K562 (cell line): ENCODE measurements at regions not wholly inside any gene's neighbourhood (a gene's known extent, or its start where the extent isn't known, plus 50 kb on each side); places are given as distances from the start of the nearest gene placed in this dataset.

Source experiments
- ATAC-seq: fragments of 200-7000 bp; cut with Tn5 transposase; 3 replicates; pipeline ENCODE4 v1.9.1; 2020; ENCODE audit warnings: moderate library complexity
- BruUV-seq: library from RNA; stranded (reverse); fragments of 400-500 nt; replicated peaks from 2 replicates; lab custom pipeline; 2021; lab: Mats Ljungman, UMichigan
- CTCF ChIA-PET: fragments of 300-600 bp; formaldehyde crosslinking; extraction: SDS; loops from one replicate; lab custom pipeline; 2021; ENCODE audit warnings: low intra/inter-chr PET ratio; lab: Yijun Ruan, JAX
- POLR2A ChIA-PET: fragments of 300-600, 350-650 bp; sonication (Branson Sonifier 250); formaldehyde crosslinking; extraction: SDS; loops from one replicate; lab custom pipeline; 2021; ENCODE audit warnings: antibody characterized with exemption, inconsistent platforms; lab: Yijun Ruan, JAX
- DNase-seq, 4 experiments: peaks; one replicate each; pipeline versions ENCODE4 v3.0.0 to v3.0.0-alpha.2; 2011 to 2018; ENCODE audit warnings: low spot score in 3 of 4, mixed read lengths in 3 of 4; ENCODE audit errors: extremely low read depth in 1 of 4
- FAIRE-seq: peaks from 2 replicates; lab custom pipeline; 2011; peaks lifted over from hg19 to GRCh38; lab: Jason Lieb, UNC
- H2AFZ ChIP-seq: 2 replicates; pipeline ENCODE4 v1.6.0; 2011; ENCODE audit warnings: low read depth, low read length, control low read depth, inconsistent platforms
- H3K27ac ChIP-seq: fragments of 200-600 bp; 3 replicates; pipeline ENCODE4 v1.8.0; 2011; ENCODE audit warnings: low read depth, mild to moderate bottlenecking, control low read depth, inconsistent platforms, low read length, moderate library complexity, mixed read lengths; ENCODE audit errors: extremely low read depth
- H3K27me3 ChIP-seq, 2 experiments: fragments of 300-600 bp in 1 of 2; 2 replicates in 1 of 2; 3 replicates in 1 of 2; pipeline versions ENCODE4 v1.6.0 to v1.8.0; 2011; ENCODE audit warnings: inconsistent platforms in 2 of 2, low read length in 2 of 2, mild to moderate bottlenecking in 1 of 2, mixed read lengths in 1 of 2, moderate library complexity in 1 of 2; ENCODE audit not compliant: control insufficient read depth in 2 of 2, insufficient read depth in 2 of 2
- H3K36me3 ChIP-seq: fragments of 300-600 bp; 3 replicates; pipeline ENCODE4 v1.8.0; 2011; ENCODE audit warnings: mild to moderate bottlenecking, low read length, inconsistent platforms; ENCODE audit not compliant: control insufficient read depth, insufficient read depth
- H3K4me1 ChIP-seq, 2 experiments: fragments of 200-600 bp in 1 of 2; replicated peaks in 1 of 2; 2 replicates in 1 of 2; 3 replicates in 1 of 2; pipeline versions ENCODE4 v1.5.1 to v1.8.0; 2011; ENCODE audit warnings: inconsistent platforms in 2 of 2, low read length in 2 of 2, mild to moderate bottlenecking in 1 of 2, mixed read lengths in 1 of 2, moderate library complexity in 1 of 2; ENCODE audit not compliant: control insufficient read depth in 2 of 2, insufficient read depth in 2 of 2
- H3K4me2 ChIP-seq: 2 replicates; pipeline ENCODE4 v1.6.1; 2011; ENCODE audit warnings: low read length, control low read depth, inconsistent platforms, mixed read lengths; ENCODE audit not compliant: insufficient read depth
- H3K4me3 ChIP-seq: fragments of 200-600 bp; sonication (generic), shearing (Covaris generic); 2 replicates; pipeline ENCODE4 v1.5.1; 2016; ENCODE audit warnings: control low read depth, inconsistent platforms
- H3K79me2 ChIP-seq: fragments of 200-600 bp; 3 replicates; pipeline ENCODE4 v1.8.0; 2011; ENCODE audit warnings: low read length, inconsistent platforms; ENCODE audit not compliant: control insufficient read depth, insufficient read depth
- H3K9ac ChIP-seq, 2 experiments: 2 replicates each; pipeline versions ENCODE4 v1.6.0 to v1.6.1; 2011; ENCODE audit warnings: low read depth in 2 of 2, low read length in 2 of 2, control low read depth in 1 of 2, inconsistent platforms in 1 of 2, mild to moderate bottlenecking in 1 of 2, mixed read lengths in 1 of 2; ENCODE audit not compliant: insufficient read depth in 1 of 2
- H3K9me1 ChIP-seq: one replicate; pipeline ENCODE4 v1.6.0; 2011; ENCODE audit warnings: inconsistent platforms, mild to moderate bottlenecking, low read length, moderate library complexity; ENCODE audit not compliant: control insufficient read depth, insufficient read depth
- H3K9me3 ChIP-seq: replicated peaks from 2 replicates; pipeline ENCODE4 v1.5.1; 2011; ENCODE audit warnings: low read depth, low read length, inconsistent platforms; ENCODE audit not compliant: control insufficient read depth, insufficient read depth
- H4K20me1 ChIP-seq: replicated peaks from 2 replicates; pipeline ENCODE4 v1.6.1; 2011; ENCODE audit warnings: low read length, inconsistent platforms, mixed read lengths; ENCODE audit not compliant: control insufficient read depth, insufficient read depth
- CHD2 ChIP-seq: IDR thresholded peaks from 2 replicates; pipeline ENCODE4 v1.6.1; 2011; ENCODE audit warnings: low read depth, low read length
- GATAD2B ChIP-seq: fragments of 450-650 bp; IDR thresholded peaks from 2 replicates; pipeline ENCODE4 v1.6.1; 2017; ENCODE audit warnings: mild to moderate bottlenecking, borderline replicate concordance
- HCFC1 ChIP-seq: IDR thresholded peaks from 2 replicates; pipeline ENCODE4 v1.6.1; 2012; ENCODE audit warnings: low read depth, low read length, improper control_type of control experiment
- JUN ChIP-seq, 2 experiments: sonication (generic) in 1 of 2; formaldehyde crosslinking in 1 of 2; IDR thresholded peaks; 2 replicates each; pipeline versions ENCODE4 v1.6.1 to v1.8.0; 2012 to 2022; ENCODE audit warnings: borderline replicate concordance in 2 of 2, mild to moderate bottlenecking in 2 of 2, improper control_type of control experiment in 1 of 2, low read depth in 1 of 2, low read length in 1 of 2, missing genetic modification reagents in 1 of 2
- MITF ChIP-seq: IDR thresholded peaks from 2 replicates; pipeline ENCODE4 v1.6.1; 2014; ENCODE audit warnings: antibody characterized with exemption
- NFATC3 ChIP-seq: fragments of 450-650 bp; IDR thresholded peaks from 2 replicates; pipeline ENCODE4 v1.6.1; 2017; ENCODE audit warnings: mild to moderate bottlenecking
- NFYB ChIP-seq: IDR thresholded peaks from 2 replicates; pipeline ENCODE4 v1.6.1; 2011; ENCODE audit warnings: mild to moderate bottlenecking, moderate library complexity; ENCODE audit not compliant: insufficient read length; ENCODE audit errors: extremely low read depth
- PURB ChIP-seq: sonication (generic); formaldehyde crosslinking; IDR thresholded peaks from 2 replicates; pipeline ENCODE4 v1.9.0; 2021; ENCODE audit warnings: low read depth, mild to moderate bottlenecking, missing genetic modification reagents
- SRSF3 ChIP-seq: fragments of 200-400 bp; formaldehyde crosslinking; IDR thresholded peaks from 2 replicates; pipeline ENCODE4 v1.6.1; 2016; ENCODE audit warnings: mild to moderate bottlenecking, low read length, moderate library complexity; ENCODE audit not compliant: insufficient read depth
- TBP ChIP-seq: optimal IDR thresholded peaks from 2 replicates; pipeline ENCODE3; 2011; ENCODE audit warnings: low read depth, low read length, improper control_type of control experiment
- THRB ChIP-seq: fragments of 450-650 bp; formaldehyde crosslinking; conservative IDR thresholded peaks from 2 replicates; pipeline ENCODE4 v1.4.0; 2022; ENCODE audit warnings: mild to moderate bottlenecking, missing genetic modification characterization
- ZBTB8A ChIP-seq: fragments of 450-650 bp; IDR thresholded peaks from 2 replicates; pipeline ENCODE4 v1.6.1; 2018; ENCODE audit warnings: mild to moderate bottlenecking, moderate library complexity; ENCODE audit not compliant: partially characterized antibody
- ZKSCAN3 ChIP-seq: fragments of 250-450 bp; sonication (Bioruptor Pico); IDR thresholded peaks from 2 replicates; pipeline ENCODE4 v1.4.0; 2020
- ZNF197 ChIP-seq: fragments of 200-800 bp; sonication (Bioruptor generic); IDR thresholded peaks from 2 replicates; pipeline ENCODE4 v1.6.1; 2016; ENCODE audit warnings: low read depth, missing genetic modification characterization, missing compliant biosample characterization
- ZNF507 ChIP-seq: conservative IDR thresholded peaks from 2 replicates; pipeline ENCODE4 v1.6.1; 2017; ENCODE audit warnings: missing genetic modification characterization, missing compliant biosample characterization
- ZNF780A ChIP-seq: fragments of 250-450 bp; sonication (Bioruptor Pico); IDR thresholded peaks from 2 replicates; pipeline ENCODE4 v1.5.0; 2021; ENCODE audit warnings: mild to moderate bottlenecking
- WGBS: fragments of 100-300 bp; shearing (Covaris generic); methylation state at CpG from one replicate; pipeline ENCODE4 v1.1.6; 2016; ENCODE audit warnings: low coverage, mixed read lengths; ENCODE audit not compliant: insufficient coverage; ENCODE audit errors: missing lambda C conversion rate; 5-methylcytosine and 5-hydroxymethylcytosine counted together
- in situ Hi-C: fragments of 300-500 bp; cut with MboI; formaldehyde crosslinking; loops from 4 replicates; pipeline ENCODE4 v1.15.0; 2018; ENCODE audit warnings: inconsistent platforms, mixed read lengths
- intact Hi-C: fragments of 100-400 bp; cut with micrococcal nuclease; formaldehyde crosslinking; loops from 2 replicates; pipeline ENCODE4 v1.14.2; 2022

GRCh38 chr11:26037716-26038115 is 294.2 kb upstream of the ANO3 start:
- Histone ChIP-seq H4K20me1 (no peaks in the 10 kb centered on the region), H3K9me1 (no peaks in the 10 kb centered on the region), H3K27me3 (no peaks in the 10 kb centered on the region), H3K36me3 (no peaks in the 10 kb centered on the region), H3K9me3 (no peaks in the 10 kb centered on the region), H2AFZ (no peak overlapping the region)
- in situ Hi-C loops (no loop called here), intact Hi-C loops (no loop called here)
- WGBS, result 4% methylated on average over 2 of the region's 2 CpGs
- CTCF ChIA-PET, result no interaction called here
- DNase-seq, result no peak
- POLR2A ChIA-PET, result no interaction called here
- TF ChIP-seq PURB (CRISPR knock-in tag), result no peak
- TF ChIP-seq, all 486 proteins: peak for 0
- no peaks in the 10 kb centered on the region for H3K4me1 ChIP-seq
- no peak for ATAC-seq
- BruUV-seq, result no TSS peak
- no peaks in the 10 kb centered on the region for H3K79me2 ChIP-seq
- no peak for FAIRE-seq
- H3K27ac ChIP-seq, result no peak overlapping the region
- no peak overlapping the region for H3K4me3 ChIP-seq
- H3K9ac ChIP-seq, result no peak overlapping the region
- H3K4me2 ChIP-seq, result no peak overlapping the region

GRCh38 chr11:26040339-26040738 is 291.6 kb upstream of the ANO3 start:
- no peak for ATAC-seq
- Histone ChIP-seq H3K36me3 (no peaks in the 10 kb centered on the region), H4K20me1 (no peaks in the 10 kb centered on the region), H3K27ac (no peak overlapping the region), H3K4me1 (no peaks in the 10 kb centered on the region), H3K4me2 (no peak overlapping the region), H3K9me3 (no peaks in the 10 kb centered on the region), H3K79me2 (no peaks in the 10 kb centered on the region), H3K9me1 (no peaks in the 10 kb centered on the region), H3K27me3 (no peaks in the 10 kb centered on the region), H3K9ac (no peak overlapping the region), H3K4me3 (no peak overlapping the region), H2AFZ (no peak overlapping the region)
- BruUV-seq, result no TSS peak
- no peak for FAIRE-seq
- intact Hi-C loops (no loop called here), in situ Hi-C loops (no loop called here)
- no peak for DNase-seq
- ChIA-PET POLR2A (no interaction called here), CTCF (no interaction called here)
- 0% methylated on average over 3 of the region's 3 CpGs for WGBS
- TF ChIP-seq MITF (no peak), ZKSCAN3 (no peak), JUN (IDR thresholded peaks at IDR 0.05; ENCODE audit: borderline replicate concordance, low read depth, low read length) (no peak), JUN (CRISPR knock-in tag; IDR thresholded peaks at IDR 0.05; ENCODE audit: borderline replicate concordance) (no peak), SRSF3 (no peak), ZNF780A (CRISPR knock-in tag) (no peak), ZNF507 (tag) (no peak), ZBTB8A (no peak), GATAD2B (no peak), THRB (no peak), TBP (no peak), CHD2 (no peak), NFYB (no peak), HCFC1 (no peak), NFATC3 (no peak), ZNF197 (CRISPR knock-in tag) (no peak)
